Glomerular endothelial cell (primary cell): ENCODE measurements at regions not wholly inside any gene's neighbourhood (a gene's known extent, or its start where the extent isn't known, plus 50 kb on each side); places are given as distances from the start of the nearest gene placed in this dataset.

Experiments used
- DNase-seq: peaks from one replicate; pipeline ENCODE4 v3.0.0-alpha.2; 2011; ENCODE audit warnings: low read depth, low spot score; ENCODE audit errors: extremely low read depth

- no peak for DNase-seq
These were observed 477.7 kb upstream of the NOVA1 start for GRCh38 chr14:27075503-27075902.

GRCh38 chr14:27077214-27077613, 479.4 kb upstream of the NOVA1 start:
- no peak for DNase-seq

- no peak for DNase-seq
These were observed 479.9 kb upstream of the NOVA1 start for GRCh38 chr14:27077710-27078109.

GRCh38 chr14:27078191-27078590, 480.4 kb upstream of the NOVA1 start:
- no peak for DNase-seq

GRCh38 chr14:27079716-27080115, 481.9 kb upstream of the NOVA1 start:
- no peak for DNase-seq

GRCh38 chr14:27085500-27085899, 487.7 kb upstream of the NOVA1 start:
- no peak for DNase-seq

- DNase-seq, result no peak
These were observed 492.9 kb upstream of the NOVA1 start for GRCh38 chr14:27090716-27091115.

- DNase-seq, result no peak
These were observed 494.1 kb upstream of the NOVA1 start for GRCh38 chr14:27091973-27092372.

- DNase-seq, result no peak
These were observed 498.3 kb upstream of the NOVA1 start for GRCh38 chr14:27096091-27096490.

- DNase-seq, result no peak
These were observed 500.6 kb upstream of the NOVA1 start for GRCh38 chr14:27098451-27098850.

GRCh38 chr14:27114180-27114579, 516.3 kb upstream of the NOVA1 start:
- DNase-seq, result no peak

- DNase-seq, result no peak
These were observed 525.3 kb upstream of the NOVA1 start for GRCh38 chr14:27123162-27123561.

- DNase-seq, result no peak
These were observed 530.0 kb upstream of the NOVA1 start for GRCh38 chr14:27127838-27128237.

GRCh38 chr14:27134200-27134599, 536.4 kb upstream of the NOVA1 start:
- no peak for DNase-seq

GRCh38 chr14:27145170-27145569, 547.3 kb upstream of the NOVA1 start:
- no peak for DNase-seq

GRCh38 chr14:27148143-27148542, 550.3 kb upstream of the NOVA1 start:
- DNase-seq, result no peak

- no peak for DNase-seq
These were observed 566.3 kb upstream of the NOVA1 start for GRCh38 chr14:27164139-27164538.

- no peak for DNase-seq
These were observed 577.7 kb upstream of the NOVA1 start for GRCh38 chr14:27175489-27175888.

- DNase-seq, result no peak
These were observed 583.5 kb upstream of the NOVA1 start for GRCh38 chr14:27181333-27181732.

- DNase-seq, result no peak
These were observed 586.6 kb upstream of the NOVA1 start for GRCh38 chr14:27184427-27184826.

- DNase-seq, result no peak
These were observed 588.2 kb upstream of the NOVA1 start for GRCh38 chr14:27186048-27186447.

GRCh38 chr14:27187136-27187535, 589.3 kb upstream of the NOVA1 start:
- DNase-seq, result no peak

- no peak for DNase-seq
These were observed 592.5 kb upstream of the NOVA1 start for GRCh38 chr14:27190296-27190695.

GRCh38 chr14:27199272-27199671, 601.4 kb upstream of the NOVA1 start:
- DNase-seq, result no peak
